GM23248 (cell line): ENCODE measurements at regions not wholly inside any gene's neighbourhood (a gene's known extent, or its start where the extent isn't known, plus 50 kb on each side); places are given as distances from the start of the nearest gene placed in this dataset.

Source experiments
- EZH2 ChIP-seq: fragments of 200-600 bp; sonication (generic); IDR thresholded peaks from 2 replicates; pipeline ENCODE4 v1.6.1; 2018; ENCODE audit warnings: antibody characterized with exemption, mild to moderate bottlenecking; ENCODE audit not compliant: insufficient read depth, poor library complexity, severe bottlenecking
- EZH2phosphoT487 ChIP-seq: fragments of 200-600 bp; sonication (generic); IDR thresholded peaks from 2 replicates; pipeline ENCODE4 v1.6.1; 2018; ENCODE audit warnings: antibody characterized with exemption, moderate library complexity, mild to moderate bottlenecking, low read depth; ENCODE audit not compliant: insufficient read depth

DNA sequence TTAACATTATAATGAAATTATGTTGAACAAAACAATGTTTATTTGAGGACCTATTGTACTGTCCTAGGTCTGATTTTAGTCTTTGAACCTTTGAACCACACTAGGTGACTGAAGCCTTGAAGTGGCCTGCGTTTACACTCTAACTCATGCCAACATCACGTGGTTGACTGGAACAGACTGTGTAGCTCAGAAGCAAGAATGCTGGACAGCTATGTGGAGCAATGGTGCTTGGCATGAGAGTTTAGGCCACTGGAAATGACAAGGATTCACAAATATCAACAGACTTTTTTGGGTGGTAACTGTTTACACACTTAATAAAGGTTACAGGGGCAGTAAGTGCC, 391.5 kb downstream of the RAP2B start:
- TF ChIP-seq EZH2 (no peak), EZH2phosphoT487 (no peak)
